PFSK-1 (cell line): ENCODE measurements at regions not wholly inside any gene's neighbourhood (a gene's known extent, or its start where the extent isn't known, plus 50 kb on each side); places are given as distances from the start of the nearest gene placed in this dataset.

ENCODE experiments used
- POLR2AphosphoS5 ChIP-seq: IDR thresholded peaks from 2 replicates; pipeline ENCODE4 v1.6.1; 2012; ENCODE audit warnings: low read depth, mild to moderate bottlenecking, control low read depth, low read length, moderate library complexity
- TAF1 ChIP-seq: IDR thresholded peaks from 2 replicates; pipeline ENCODE4 v1.6.1; 2012; ENCODE audit warnings: low read length, control low read depth, borderline replicate concordance; ENCODE audit not compliant: insufficient read depth
- TF ChIP-seq, protein P1 (sequence below), 2 experiments: IDR thresholded peaks; 2 replicates each; pipeline versions ENCODE4 v1.6.1 to v1.8.0; 2011 to 2012; ENCODE audit warnings: low read depth in 2 of 2, low read length in 2 of 2, control low read depth in 1 of 2, inconsistent platforms in 1 of 2, mild to moderate bottlenecking in 1 of 2, moderate library complexity in 1 of 2; ENCODE audit not compliant: insufficient read depth in 1 of 2

GRCh38 chr5:39675676-39676075 lies 250.9 kb upstream of the DAB2 start:
- TF ChIP-seq POLR2AphosphoS5 (no peak), TAF1 (no peak)
- TF ChIP-seq, protein P1, sequence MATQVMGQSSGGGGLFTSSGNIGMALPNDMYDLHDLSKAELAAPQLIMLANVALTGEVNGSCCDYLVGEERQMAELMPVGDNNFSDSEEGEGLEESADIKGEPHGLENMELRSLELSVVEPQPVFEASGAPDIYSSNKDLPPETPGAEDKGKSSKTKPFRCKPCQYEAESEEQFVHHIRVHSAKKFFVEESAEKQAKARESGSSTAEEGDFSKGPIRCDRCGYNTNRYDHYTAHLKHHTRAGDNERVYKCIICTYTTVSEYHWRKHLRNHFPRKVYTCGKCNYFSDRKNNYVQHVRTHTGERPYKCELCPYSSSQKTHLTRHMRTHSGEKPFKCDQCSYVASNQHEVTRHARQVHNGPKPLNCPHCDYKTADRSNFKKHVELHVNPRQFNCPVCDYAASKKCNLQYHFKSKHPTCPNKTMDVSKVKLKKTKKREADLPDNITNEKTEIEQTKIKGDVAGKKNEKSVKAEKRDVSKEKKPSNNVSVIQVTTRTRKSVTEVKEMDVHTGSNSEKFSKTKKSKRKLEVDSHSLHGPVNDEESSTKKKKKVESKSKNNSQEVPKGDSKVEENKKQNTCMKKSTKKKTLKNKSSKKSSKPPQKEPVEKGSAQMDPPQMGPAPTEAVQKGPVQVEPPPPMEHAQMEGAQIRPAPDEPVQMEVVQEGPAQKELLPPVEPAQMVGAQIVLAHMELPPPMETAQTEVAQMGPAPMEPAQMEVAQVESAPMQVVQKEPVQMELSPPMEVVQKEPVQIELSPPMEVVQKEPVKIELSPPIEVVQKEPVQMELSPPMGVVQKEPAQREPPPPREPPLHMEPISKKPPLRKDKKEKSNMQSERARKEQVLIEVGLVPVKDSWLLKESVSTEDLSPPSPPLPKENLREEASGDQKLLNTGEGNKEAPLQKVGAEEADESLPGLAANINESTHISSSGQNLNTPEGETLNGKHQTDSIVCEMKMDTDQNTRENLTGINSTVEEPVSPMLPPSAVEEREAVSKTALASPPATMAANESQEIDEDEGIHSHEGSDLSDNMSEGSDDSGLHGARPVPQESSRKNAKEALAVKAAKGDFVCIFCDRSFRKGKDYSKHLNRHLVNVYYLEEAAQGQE (IDR thresholded peaks at IDR 0.05; ENCODE audit: insufficient read depth in 1 of 2, low read depth in 2 of 2, low read length in 2 of 2) = no peak
